ENCODE measurements at regions not wholly inside any gene's neighbourhood (a gene's known extent, or its start where the extent isn't known, plus 50 kb on each side); places are given as distances from the start of the nearest gene placed in this dataset.

GRCh38 chr15:97057503-97057902 is 727.0 kb downstream of the NR2F2 start:
- TF ChIP-seq CTCF (IDR thresholded peaks at IDR 0.05; ENCODE audit: low read depth, low read length) (no peak), EZH2phosphoT487 (IDR thresholded peaks at IDR 0.05; ENCODE audit: low read depth) (no peak)

Measured in OCI-LY3 (cell line).